T-cell (primary cell): ENCODE measurements at regions not wholly inside any gene's neighbourhood (a gene's known extent, or its start where the extent isn't known, plus 50 kb on each side); places are given as distances from the start of the nearest gene placed in this dataset.
A peak's percentile ranks its signal among the peaks of the same experiment; 100 is the strongest.

ENCODE experiments used
- ATAC-seq, 4 experiments: fragments of 200-7000 bp in 3 of 4; fragments of 150-1000 bp in 1 of 4; cut with Tn5 transposase; replicated peaks in 1 of 4; 1 replicate in 3 of 4; 2 replicates in 1 of 4; pipeline ENCODE4 v1.10.0; 2021; ENCODE audit warnings: moderate library complexity in 3 of 4, mild to moderate bottlenecking in 2 of 4, moderate number of reproducible peaks in 1 of 4
- CTCF ChIA-PET, 2 donors: fragments of 300-600 bp; sonication (Branson Sonifier 250); formaldehyde crosslinking; loops; one replicate each; lab custom pipeline; 2022; ENCODE audit warnings: antibody characterized with exemption in 2 of 2; lab: Charles Lee
- POLR2A ChIA-PET, 2 donors: fragments of 300-600 bp; sonication (Branson Sonifier 250); formaldehyde crosslinking; loops; one replicate each; lab custom pipeline; 2022; ENCODE audit warnings: antibody characterized with exemption in 2 of 2; lab: Charles Lee
- DNase-seq, 35 experiments: peaks; one replicate each; pipeline versions ENCODE4 v3.0.0 to v3.0.0-alpha.2; 2013 to 2023
- H3K27ac ChIP-seq: one replicate; pipeline ENCODE4 v1.5.1; 2013; ENCODE audit warnings: low read length
- H3K27me3 ChIP-seq, 2 experiments: replicated peaks in 1 of 2; 1 replicate in 1 of 2; 2 replicates in 1 of 2; pipeline versions ENCODE4 v1.6.1 to v1.7.0; 2013; ENCODE audit warnings: low read length in 1 of 2, mixed read lengths in 1 of 2; ENCODE audit not compliant: control insufficient read depth in 2 of 2, insufficient read depth in 2 of 2; ENCODE audit errors: extremely low read depth in 1 of 2
- H3K36me3 ChIP-seq, 2 donors: 1 replicate in 1 of 2; 2 replicates in 1 of 2; pipeline versions ENCODE4 v1.6.1 to v1.7.0; 2013; ENCODE audit warnings: low read length in 1 of 2; ENCODE audit not compliant: control insufficient read depth in 2 of 2, insufficient read depth in 1 of 2; ENCODE audit errors: extremely low read depth in 1 of 2
- H3K4me1 ChIP-seq, 2 experiments: 1 replicate in 1 of 2; 2 replicates in 1 of 2; pipeline versions ENCODE4 v1.6.1 to v1.7.0; 2013; ENCODE audit warnings: low read length in 2 of 2, mixed read lengths in 1 of 2; ENCODE audit not compliant: insufficient read depth in 2 of 2, control insufficient read depth in 1 of 2; ENCODE audit errors: extremely low read depth in 1 of 2
- H3K4me3 ChIP-seq, 2 donors: 1 replicate in 1 of 2; 2 replicates in 1 of 2; pipeline versions ENCODE4 v1.5.1 to v1.7.0; 2013; ENCODE audit warnings: mild to moderate bottlenecking in 2 of 2, low read length in 1 of 2, moderate library complexity in 1 of 2; ENCODE audit not compliant: control insufficient read depth in 1 of 2; ENCODE audit errors: extremely low read depth in 1 of 2
- H3K9me3 ChIP-seq: 2 replicates; pipeline ENCODE4 v1.7.0; 2013
- H3K27ac Mint-ChIP-seq, 2 donors: one replicate each; pipeline ENCODE4 v1.8.0; 2020 to 2021; ENCODE audit warnings: mild to moderate bottlenecking in 2 of 2, mixed read lengths in 2 of 2
- H3K27me3 Mint-ChIP-seq, 2 donors: one replicate each; pipeline ENCODE4 v1.8.0; 2021 to 2022; ENCODE audit warnings: mixed read lengths in 2 of 2
- H3K36me3 Mint-ChIP-seq: one replicate; pipeline ENCODE4 v1.8.0; 2021; ENCODE audit warnings: mixed read lengths
- H3K4me1 Mint-ChIP-seq, 3 donors: one replicate each; pipeline ENCODE4 v1.8.0; 2020 to 2022; ENCODE audit warnings: mixed read lengths in 3 of 3, mild to moderate bottlenecking in 1 of 3
- H3K4me3 Mint-ChIP-seq, 3 donors: one replicate each; pipeline ENCODE4 v1.8.0; 2020 to 2022; ENCODE audit warnings: mild to moderate bottlenecking in 3 of 3, mixed read lengths in 3 of 3, moderate library complexity in 3 of 3
- H3K9me3 Mint-ChIP-seq, 3 donors: one replicate each; pipeline ENCODE4 v1.8.0; 2020 to 2022; ENCODE audit warnings: mixed read lengths in 3 of 3
- WGBS: methylation state at CpG from one replicate; pipeline ENCODE4 v1.1.5; 2013; ENCODE audit warnings: missing lambda C conversion rate; ENCODE audit not compliant: insufficient coverage; 5-methylcytosine and 5-hydroxymethylcytosine counted together

DNA sequence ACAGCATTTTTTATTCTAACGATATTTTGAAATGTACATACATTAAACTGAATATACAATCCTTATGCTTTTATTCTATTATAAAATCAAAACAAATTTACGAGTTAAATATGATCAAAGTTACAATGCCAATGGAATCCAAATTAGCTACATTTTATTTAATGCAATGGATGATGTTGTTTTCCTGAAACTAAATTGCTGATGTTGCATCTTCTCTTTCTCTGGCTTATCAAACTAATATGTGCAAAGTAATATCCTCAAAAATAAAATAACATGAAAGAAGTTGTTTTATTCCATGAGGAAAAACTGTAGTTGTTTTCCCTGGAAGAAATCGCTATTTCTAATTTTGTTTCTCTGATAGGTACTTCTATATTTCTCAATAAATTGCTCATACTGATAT is 106.8 kb downstream of the ASB9 start:
- Histone ChIP-seq H3K4me3 (no peak overlapping the region), H3K36me3 (no peaks in the 10 kb centered on the region), H3K27me3 (no peaks in the 10 kb centered on the region), H3K4me1 (peaks cover under 1 to 7% of the 10 kb centered on the region in 2 experiments), H3K9me3 (no peaks in the 10 kb centered on the region), H3K27ac (no peak overlapping the region)
- DNase-seq, result no peak
- Mint-ChIP-seq H3K4me1 (peaks cover 26 to 37% (median 26%) of the 10 kb centered on the region in 3 donors), H3K27me3 (no peaks in the 10 kb centered on the region), H3K36me3 (no peaks in the 10 kb centered on the region), H3K4me3 (no peak overlapping the region), H3K27ac (no peak overlapping the region), H3K9me3 (peaks cover 0 to 4% (median 0%) of the 10 kb centered on the region in 3 donors)
- CTCF ChIA-PET, result interaction anchor here in 1 of 2 donors (0.6 kb wide), 1 partner anchor 519 kb away, joined by 3 read pairs; no protein-coding TSS in a partner anchor
- WGBS, result no CpG with 5 or more reads among the region's 3 CpGs
- ATAC-seq, result no peak
- POLR2A ChIA-PET, result no interaction called here

DNA sequence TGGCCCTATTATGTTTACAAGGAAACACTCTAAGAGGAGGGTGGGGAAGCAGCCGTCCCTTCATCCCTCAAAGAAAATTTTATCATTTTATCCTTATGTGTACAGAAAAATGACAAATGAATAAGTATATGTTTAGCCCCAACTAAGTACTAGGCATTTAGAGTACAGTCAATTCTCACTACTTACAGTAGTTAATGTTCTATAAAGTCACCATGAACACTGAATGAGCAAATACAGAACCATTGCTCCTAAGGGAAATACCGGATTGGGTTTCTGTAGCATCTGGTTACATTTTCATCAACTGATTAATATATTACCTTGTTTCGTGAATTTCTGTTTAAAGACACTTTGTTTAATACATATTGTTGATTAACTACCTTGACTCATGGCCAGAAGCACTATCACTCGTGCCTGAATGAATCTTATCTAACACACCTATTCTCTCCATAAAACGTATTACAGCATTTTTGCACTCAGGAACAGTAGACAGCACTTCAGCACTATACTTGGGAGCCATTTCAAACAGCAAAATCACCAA is 109.3 kb downstream of the ASB9 start:
- Mint-ChIP-seq H3K4me1 (peaks cover 32 to 54% (median 38%) of the 10 kb centered on the region in 3 donors), H3K9me3 (no peaks in the 10 kb centered on the region), H3K27me3 (peaks cover 0 to 4% of the 10 kb centered on the region in 2 donors), H3K36me3 (no peaks in the 10 kb centered on the region), H3K27ac (peak overlapping the region; percentile 36 to 83), H3K4me3 (no peak overlapping the region)
- H3K4me3 ChIP-seq, result no peak overlapping the region
- no peaks in the 10 kb centered on the region for H3K27me3 ChIP-seq
- POLR2A ChIA-PET, result no interaction called here
- ATAC-seq (no peak), DNase-seq (no peak)
- no CpG with 5 or more reads among the region's 5 CpGs for WGBS
- peaks cover 5 to 14% of the 10 kb centered on the region in 2 experiments for H3K4me1 ChIP-seq
- no peaks in the 10 kb centered on the region for H3K36me3 ChIP-seq
- H3K27ac ChIP-seq, result no peak overlapping the region
- no peaks in the 10 kb centered on the region for H3K9me3 ChIP-seq
- CTCF ChIA-PET, result no interaction called here

DNA sequence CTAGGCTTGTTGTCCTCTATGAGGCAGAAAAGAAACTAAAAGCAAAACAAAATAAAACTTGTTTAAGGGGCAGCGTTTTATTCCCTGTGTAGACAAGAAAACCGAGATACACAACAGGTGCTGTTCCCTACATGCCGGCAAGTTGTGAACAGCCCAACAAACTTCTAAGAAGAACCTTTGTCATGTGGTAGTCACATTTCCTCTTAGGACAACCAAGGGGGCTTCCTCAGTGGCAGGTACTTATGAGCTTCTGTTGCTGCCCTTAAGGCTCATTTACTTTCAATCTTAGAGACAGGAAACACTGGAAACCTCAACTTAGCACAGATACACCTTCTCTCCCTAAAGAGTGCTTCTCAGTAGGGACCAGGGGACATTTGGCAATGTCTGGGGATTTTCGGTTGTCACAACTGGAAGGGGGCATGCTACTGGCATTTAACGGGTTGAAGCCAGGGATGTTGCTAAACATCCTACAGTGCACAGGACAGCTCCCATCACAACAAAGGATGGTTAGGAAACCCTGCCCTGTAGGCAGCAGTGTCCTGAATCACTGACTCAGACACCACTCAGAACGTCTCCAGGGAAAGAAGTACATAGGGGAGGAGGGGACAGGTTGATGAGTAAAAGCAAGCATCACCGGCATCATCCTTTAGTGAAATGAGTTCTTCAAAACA is 111.0 kb downstream of the ASB9 start:
- Mint-ChIP-seq H3K27me3 (peaks cover 0 to 4% of the 10 kb centered on the region in 2 donors), H3K4me3 (peak overlapping the region; percentile 73 to 81 (median 79)), H3K4me1 (peaks cover 36 to 57% (median 42%) of the 10 kb centered on the region in 3 donors), H3K36me3 (no peaks in the 10 kb centered on the region), H3K27ac (peak overlapping the region; percentile 96 to 97), H3K9me3 (no peaks in the 10 kb centered on the region)
- Histone ChIP-seq H3K27ac (peak overlapping the region; percentile 56), H3K36me3 (no peaks in the 10 kb centered on the region), H3K4me1 (peaks cover 5 to 14% of the 10 kb centered on the region in 2 experiments), H3K4me3 (peak overlapping the region in 1 of 2 donors; percentile 28), H3K27me3 (no peaks in the 10 kb centered on the region), H3K9me3 (no peaks in the 10 kb centered on the region)
- CTCF ChIA-PET, result interaction anchor here in 1 of 2 donors (1.7 kb wide), 1 partner anchor 15 kb away, joined by 6 read pairs; no protein-coding TSS in a partner anchor
- DNase-seq (peak in 12 of 35 experiments; percentile 1 to 50 (median 5)), ATAC-seq (peak; percentile 83 to 89 (median 86))
- 17% methylated on average over 2 of the region's 7 CpGs for WGBS
- POLR2A ChIA-PET, result interaction anchor here in 1 of 2 donors (0.7 kb wide), 1 partner anchor 591 kb away, joined by 3 read pairs; no protein-coding TSS in a partner anchor

DNA sequence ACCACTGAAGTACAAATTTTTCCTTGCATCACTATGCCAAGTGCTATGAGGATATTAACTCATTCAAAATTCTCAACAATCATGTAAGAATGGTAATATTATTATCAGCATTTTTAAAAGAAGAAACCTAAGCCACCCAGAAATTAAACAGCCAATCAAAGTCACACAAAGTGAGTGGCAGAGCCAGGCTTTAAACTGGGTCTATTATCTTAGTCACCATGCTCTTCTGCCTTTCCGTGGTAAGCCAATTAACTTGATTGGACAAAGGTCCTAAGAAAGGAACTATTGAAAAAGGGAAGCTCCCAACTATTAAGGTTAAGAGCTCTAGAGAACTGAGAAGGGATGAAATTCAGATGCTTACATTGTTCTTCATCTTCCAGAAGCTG is 111.5 kb downstream of the ASB9 start:
- no peak for DNase-seq
- ChIA-PET CTCF (interaction anchor here in 1 of 2 donors (1.7 kb wide), 1 partner anchor 15 kb away, joined by 6 read pairs; no protein-coding TSS in a partner anchor), POLR2A (no interaction called here)
- Mint-ChIP-seq H3K27ac (peak overlapping the region; percentile 96 to 97), H3K27me3 (peaks cover 0 to 5% of the 10 kb centered on the region in 2 donors), H3K36me3 (no peaks in the 10 kb centered on the region), H3K4me3 (peak overlapping the region; percentile 73 to 81 (median 79)), H3K9me3 (no peaks in the 10 kb centered on the region), H3K4me1 (peaks cover 36 to 55% (median 42%) of the 10 kb centered on the region in 3 donors)
- H3K27me3 ChIP-seq, result no peaks in the 10 kb centered on the region
- peak overlapping the region; percentile 56 for H3K27ac ChIP-seq
- peak overlapping the region in 1 of 2 donors; percentile 28 for H3K4me3 ChIP-seq
- peak in 1 of 4 experiments; percentile 4 for ATAC-seq
- peaks cover 5 to 14% of the 10 kb centered on the region in 2 experiments for H3K4me1 ChIP-seq
- no peaks in the 10 kb centered on the region for H3K36me3 ChIP-seq
- no CpG with 5 or more reads among the region's 1 CpG for WGBS
- H3K9me3 ChIP-seq, result no peaks in the 10 kb centered on the region

DNA sequence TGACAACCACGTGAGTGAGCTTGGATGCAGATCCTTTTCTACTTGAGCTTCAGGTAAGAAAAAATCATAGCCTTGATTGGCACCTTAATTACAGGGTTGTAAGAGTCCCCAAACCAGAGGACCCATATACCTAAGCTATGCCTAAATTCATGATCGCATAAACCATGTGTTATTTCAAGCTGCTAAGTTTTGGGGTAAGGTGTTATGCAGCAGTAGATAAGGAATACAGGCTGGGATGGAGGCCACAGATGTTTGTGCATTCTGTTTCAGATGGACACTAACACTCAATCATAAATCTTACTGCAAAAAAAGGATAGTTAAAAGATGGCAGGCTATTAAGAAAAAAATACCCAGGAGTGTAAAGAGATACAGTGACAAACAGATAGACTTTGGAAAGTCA is 112.3 kb downstream of the ASB9 start:
- ATAC-seq (no peak), DNase-seq (no peak)
- Mint-ChIP-seq H3K4me3 (peak overlapping the region in 1 of 3 donors; percentile 79), H3K27me3 (peaks cover 0 to 9% of the 10 kb centered on the region in 2 donors), H3K36me3 (no peaks in the 10 kb centered on the region), H3K4me1 (peaks cover 36 to 59% (median 42%) of the 10 kb centered on the region in 3 donors), H3K27ac (peak overlapping the region; percentile 96 to 97), H3K9me3 (peaks cover 0 to 3% (median 0%) of the 10 kb centered on the region in 3 donors)
- Histone ChIP-seq H3K4me3 (no peak overlapping the region), H3K36me3 (no peaks in the 10 kb centered on the region), H3K27me3 (no peaks in the 10 kb centered on the region), H3K9me3 (no peaks in the 10 kb centered on the region), H3K4me1 (peaks cover 5 to 14% of the 10 kb centered on the region in 2 experiments), H3K27ac (peak overlapping the region; percentile 56)
- POLR2A ChIA-PET, result no interaction called here
- WGBS, result no CpG with 5 or more reads among the region's 2 CpGs
- CTCF ChIA-PET, result interaction anchor here in 1 of 2 donors (1.7 kb wide), 1 partner anchor 14 kb away, joined by 6 read pairs; no protein-coding TSS in a partner anchor
